GM18519 (cell line): ENCODE measurements at regions not wholly inside any gene's neighbourhood (a gene's known extent, or its start where the extent isn't known, plus 50 kb on each side); places are given as distances from the start of the nearest gene placed in this dataset.

Source experiments
- ATAC-seq: cut with Tn5 transposase; IDR thresholded peaks from one replicate; pipeline ENCODE4 v1.9.1; 2021; ENCODE audit warnings: mild to moderate bottlenecking, moderate library complexity; ENCODE audit not compliant: unreplicated experiment, low FRiP score

GRCh38 chr4:114280645-114281044 is 301.2 kb upstream of the ARSJ start:
- no peak for ATAC-seq

GRCh38 chr4:114281164-114281960 is 301.9 kb upstream of the ARSJ start:
- no peak for ATAC-seq

GRCh38 chr4:114282937-114283336 is 303.5 kb upstream of the ARSJ start:
- no peak for ATAC-seq

GRCh38 chr4:114284629-114285028 is 305.2 kb upstream of the ARSJ start:
- no peak for ATAC-seq

GRCh38 chr4:114286262-114286810 is 306.9 kb upstream of the ARSJ start:
- ATAC-seq: no peak

GRCh38 chr4:114287079-114287696 is 307.7 kb upstream of the ARSJ start:
- ATAC-seq: no peak

- no peak for ATAC-seq
These were observed 302.5 kb upstream of the UGT8 start for GRCh38 chr4:114296126-114296525.

GRCh38 chr4:114302472-114302871 is 296.1 kb upstream of the UGT8 start:
- no peak for ATAC-seq

GRCh38 chr4:114304046-114304445 is 294.6 kb upstream of the UGT8 start:
- ATAC-seq: no peak

GRCh38 chr4:114304567-114304966 is 294.0 kb upstream of the UGT8 start:
- no peak for ATAC-seq

- ATAC-seq: no peak
These were observed 291.7 kb upstream of the UGT8 start for GRCh38 chr4:114306946-114307345.

GRCh38 chr4:114310296-114310925 is 288.2 kb upstream of the UGT8 start:
- no peak for ATAC-seq

GRCh38 chr4:114311787-114312186 is 286.8 kb upstream of the UGT8 start:
- no peak for ATAC-seq

GRCh38 chr4:114312338-114312737 is 286.3 kb upstream of the UGT8 start:
- ATAC-seq: no peak

GRCh38 chr4:114316789-114317188 is 281.8 kb upstream of the UGT8 start:
- no peak for ATAC-seq

GRCh38 chr4:114317564-114317963 is 281.0 kb upstream of the UGT8 start:
- no peak for ATAC-seq

- no peak for ATAC-seq
These were observed 280.3 kb upstream of the UGT8 start for GRCh38 chr4:114318309-114318708.

GRCh38 chr4:114320126-114320525 is 278.5 kb upstream of the UGT8 start:
- no peak for ATAC-seq

GRCh38 chr4:114321366-114321765 is 277.2 kb upstream of the UGT8 start:
- ATAC-seq: no peak

- no peak for ATAC-seq
These were observed 274.8 kb upstream of the UGT8 start for GRCh38 chr4:114323841-114324240.

GRCh38 chr4:114326358-114326757 is 272.2 kb upstream of the UGT8 start:
- ATAC-seq: no peak
